HG03175 (cell line): ENCODE measurements at regions not wholly inside any gene's neighbourhood (a gene's known extent, or its start where the extent isn't known, plus 50 kb on each side); places are given as distances from the start of the nearest gene placed in this dataset.
A peak's percentile ranks its signal among the peaks of the same experiment; 100 is the strongest.
"Not testable (repeated sequence)": the region's sequence is repeated elsewhere in the genome, so short reads cannot be mapped to it uniquely, and the experiment has no call there.

Source experiments
- ATAC-seq: cut with Tn5 transposase; IDR thresholded peaks from one replicate; pipeline ENCODE4 v1.9.1; 2021; ENCODE audit warnings: mild to moderate bottlenecking, moderate library complexity; ENCODE audit not compliant: unreplicated experiment

- no peak for ATAC-seq
Observed at GRCh38 chr10:65367706-65368105, 1558.1 kb upstream of the LRRTM3 start.

GRCh38 chr10:65375528-65375927, 1550.3 kb upstream of the LRRTM3 start:
- ATAC-seq, result no peak

DNA sequence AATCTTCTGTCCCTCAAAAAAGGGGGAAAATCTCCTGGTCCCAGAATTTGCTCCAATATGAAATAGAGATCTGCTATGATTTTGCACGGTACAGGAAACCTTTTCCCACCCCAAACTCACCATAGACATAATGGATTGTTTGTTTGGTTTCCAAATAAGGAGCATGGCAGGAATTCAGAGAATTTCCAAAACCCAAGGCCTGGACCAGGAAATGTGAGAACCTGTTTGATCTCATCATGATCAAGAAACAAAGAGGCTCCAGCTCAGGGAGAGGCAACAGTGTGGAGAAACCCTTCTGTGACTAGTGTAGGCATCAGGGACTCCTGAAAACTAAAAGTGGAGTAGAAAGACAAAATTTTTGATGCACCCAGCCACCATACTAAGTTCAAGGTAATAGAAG, 1548.1 kb upstream of the LRRTM3 start:
- no peak for ATAC-seq

DNA sequence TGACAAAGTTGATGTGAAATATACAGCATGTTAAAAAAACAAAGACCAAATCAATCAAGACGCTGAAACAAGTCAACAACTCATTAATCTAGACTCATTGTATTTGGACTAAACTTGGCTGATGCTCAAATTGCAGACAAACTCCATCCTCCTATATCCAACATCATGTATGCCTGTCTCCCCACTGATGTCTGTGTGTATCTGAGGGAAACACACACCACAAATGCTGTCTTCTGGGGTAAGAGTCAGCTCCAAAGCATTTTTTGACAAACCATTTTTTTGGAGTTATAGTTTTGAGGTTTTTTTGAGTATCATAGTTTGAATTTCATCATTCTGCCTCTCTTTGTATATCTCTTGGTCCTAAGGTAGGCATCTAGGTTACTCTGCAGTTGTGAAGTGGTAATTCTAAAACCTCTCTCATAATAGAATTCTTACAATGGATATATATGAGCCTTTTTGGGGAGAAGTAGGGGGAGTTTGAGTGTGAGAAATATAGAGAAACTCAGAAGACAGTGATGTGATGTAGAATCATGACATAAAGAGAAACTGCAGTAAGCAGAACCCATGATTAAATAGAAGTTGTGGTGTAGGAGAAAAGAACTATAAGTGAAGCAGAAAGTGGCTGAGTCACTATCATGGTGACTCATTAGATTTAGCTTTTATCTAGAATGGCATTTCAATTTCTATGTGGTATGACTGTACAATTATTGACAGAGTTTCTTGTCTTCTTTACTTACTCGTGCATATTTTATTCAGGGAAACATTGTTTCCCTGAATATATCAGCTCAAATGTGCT, 1531.1 kb upstream of the LRRTM3 start:
- no peak for ATAC-seq

DNA sequence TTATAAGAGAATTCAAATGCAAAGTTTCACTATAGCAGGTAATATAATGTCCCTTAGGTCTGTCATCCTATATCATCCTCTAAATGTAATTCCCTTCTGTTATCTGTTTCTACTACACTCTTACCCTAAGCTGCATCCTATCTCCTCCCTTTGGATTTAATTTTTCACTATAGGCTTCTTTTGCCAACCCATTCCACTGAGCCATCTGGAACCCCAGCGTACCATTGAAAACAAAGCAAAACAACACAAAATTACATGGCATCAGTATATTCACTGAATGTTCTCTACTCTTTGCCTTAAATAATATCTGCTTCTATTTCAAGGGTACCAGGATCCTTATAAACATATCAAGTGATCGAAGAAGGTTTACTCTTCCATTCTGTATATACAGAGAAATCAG, 1530.2 kb upstream of the LRRTM3 start:
- ATAC-seq, result no peak

DNA sequence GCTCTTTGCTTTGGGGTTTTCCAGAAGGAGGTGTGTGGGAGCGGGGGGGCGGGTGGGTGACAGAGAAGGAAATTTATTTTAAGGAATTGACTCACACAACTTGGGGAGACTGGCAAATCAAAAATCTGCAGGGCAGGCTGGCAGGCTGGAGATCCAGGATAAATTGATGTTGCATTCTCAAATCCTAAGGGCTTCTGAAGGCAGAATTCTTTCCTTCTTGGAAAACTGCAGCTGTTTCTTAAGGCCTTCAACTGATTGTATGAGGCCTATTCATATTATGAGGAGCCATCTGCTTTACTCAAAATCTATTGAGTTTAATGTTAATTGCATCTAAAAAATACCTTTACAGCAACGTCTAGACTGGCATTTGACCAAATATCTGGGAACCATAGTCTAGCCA, 1528.8 kb upstream of the LRRTM3 start:
- no peak for ATAC-seq

DNA sequence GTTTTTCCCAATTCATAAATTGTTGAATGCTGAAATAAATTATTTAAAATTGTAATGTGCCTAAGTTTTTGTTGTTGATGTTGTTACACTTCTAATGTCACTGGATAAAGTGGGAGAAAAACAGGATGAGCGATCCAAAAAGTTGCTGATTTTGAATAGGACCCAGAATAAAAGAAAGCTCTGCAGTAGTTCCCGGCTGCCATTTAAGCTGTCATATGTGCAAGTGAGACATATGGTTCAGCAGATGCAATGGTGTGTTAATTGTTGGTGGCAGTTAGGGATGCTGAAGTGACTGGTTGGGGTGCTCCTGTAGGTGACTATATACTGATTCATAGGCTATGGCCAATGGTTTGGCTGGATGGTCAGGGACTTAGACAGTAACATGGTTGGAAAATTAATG, 1517.4 kb upstream of the LRRTM3 start:
- no peak for ATAC-seq

- no peak for ATAC-seq
Observed at GRCh38 chr10:65413001-65413400, 1512.8 kb upstream of the LRRTM3 start.

DNA sequence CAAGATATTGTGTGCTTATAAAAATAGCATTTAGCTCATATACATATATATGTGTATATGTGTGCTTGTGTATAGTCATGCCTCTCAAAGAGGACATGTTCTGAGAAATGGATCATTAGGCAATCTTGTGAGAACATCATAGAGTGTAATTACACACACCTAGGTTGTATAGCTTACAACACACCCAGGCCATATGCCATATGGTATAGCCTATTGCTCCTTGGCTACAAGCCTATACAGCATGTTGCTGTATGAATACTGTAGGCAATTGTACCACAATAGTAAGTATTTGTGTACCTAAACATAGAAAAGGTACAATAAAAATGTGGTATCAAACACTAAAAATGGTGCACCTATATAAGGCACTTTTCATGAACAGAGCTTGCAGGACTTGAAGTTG, 1510.5 kb upstream of the LRRTM3 start:
- no peak for ATAC-seq

DNA sequence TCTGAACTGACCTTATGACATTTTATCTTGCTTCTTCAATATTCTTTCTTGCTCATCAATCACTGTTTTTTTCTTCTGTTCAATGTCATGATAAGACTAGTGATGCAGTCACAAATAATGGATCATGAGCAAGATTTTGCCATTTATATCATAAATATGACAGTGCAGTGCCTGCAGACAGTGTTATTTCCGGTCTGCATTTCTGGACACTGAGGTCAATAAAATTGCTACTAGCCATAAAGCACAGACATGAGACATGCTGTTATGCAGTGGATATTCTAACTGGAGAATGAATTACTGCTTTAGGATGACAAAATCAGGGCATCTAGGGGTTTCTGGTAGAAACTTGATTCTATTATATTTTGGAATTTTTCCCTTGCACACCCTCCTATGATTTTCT, 1509.7 kb upstream of the LRRTM3 start:
- no peak for ATAC-seq

DNA sequence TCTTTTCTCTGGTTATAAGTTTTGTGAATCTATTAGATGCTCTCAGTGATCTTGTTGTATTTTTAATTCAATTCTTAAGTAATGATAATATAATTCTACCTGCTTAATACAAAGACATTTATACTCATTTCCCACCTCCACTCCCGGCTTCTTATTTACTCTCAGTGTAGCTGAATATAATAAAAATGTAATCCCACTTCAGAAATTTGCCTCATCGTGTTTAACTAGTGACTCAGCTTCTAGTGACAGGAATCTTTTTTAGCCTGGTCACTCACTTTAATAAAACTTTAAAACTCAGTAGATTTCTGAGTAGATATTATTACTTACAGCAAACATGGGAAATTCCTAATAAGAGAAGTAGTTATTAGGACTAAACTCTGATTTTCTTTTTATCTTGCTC, 1506.2 kb upstream of the LRRTM3 start:
- no peak for ATAC-seq

DNA sequence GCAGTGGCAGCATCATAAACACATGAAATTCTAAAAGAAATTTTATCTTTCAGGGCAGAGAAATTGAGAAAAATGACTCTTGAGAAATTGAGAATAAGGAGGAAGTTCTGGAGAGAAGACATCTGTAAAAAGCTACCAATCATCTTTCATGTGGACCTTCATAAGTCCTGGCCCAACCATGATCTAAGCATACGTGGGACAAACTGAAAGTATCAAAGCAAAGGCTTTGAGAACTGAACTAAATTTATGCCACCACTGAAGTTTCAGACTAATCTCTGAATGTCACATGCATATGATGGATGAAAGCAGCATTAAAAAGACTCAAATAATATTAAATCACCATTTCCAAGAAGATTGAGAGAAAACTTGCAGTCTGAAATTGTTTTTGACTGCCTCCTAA, 1502.8 kb upstream of the LRRTM3 start:
- no peak for ATAC-seq

DNA sequence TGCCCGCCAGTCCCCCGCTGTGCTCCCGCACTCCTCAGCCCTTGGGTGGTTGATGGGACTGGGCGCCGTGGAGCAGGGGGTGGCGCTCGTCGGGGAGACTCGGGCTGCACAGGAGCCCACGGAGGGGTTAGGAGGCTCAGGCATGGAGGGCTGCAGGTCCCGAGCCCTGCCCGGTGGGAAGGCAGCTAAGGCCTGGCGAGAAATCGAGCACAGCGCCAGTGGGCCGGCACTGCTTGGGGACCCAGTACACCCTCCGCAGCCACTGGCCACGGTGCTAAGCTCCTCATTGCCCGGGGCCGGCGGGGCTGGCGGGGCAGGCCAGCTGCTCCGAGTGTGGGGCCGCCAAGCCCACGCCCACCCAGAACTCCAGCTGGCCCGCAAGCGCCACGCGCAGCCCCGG, 1496.5 kb upstream of the LRRTM3 start:
- ATAC-seq, result not testable (repeated sequence)

DNA sequence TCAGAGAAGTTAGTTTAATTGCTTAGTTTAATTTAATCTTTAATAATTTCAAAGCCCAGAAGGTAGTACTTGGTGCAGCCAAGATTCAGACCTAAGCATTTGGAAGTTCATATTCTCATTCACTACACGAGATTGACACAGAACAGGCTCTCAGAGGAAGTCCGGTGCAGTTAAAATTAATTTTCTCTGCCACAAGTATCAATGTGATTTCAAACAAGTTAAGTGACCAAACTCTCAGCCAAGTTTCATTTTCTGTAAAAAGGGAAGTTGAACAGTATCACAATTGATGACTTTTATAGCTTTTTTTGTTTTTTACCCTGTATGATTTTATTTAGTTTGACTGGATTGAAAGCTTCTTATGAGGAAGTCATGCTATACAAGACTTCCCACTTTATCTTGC, 1494.9 kb upstream of the LRRTM3 start:
- ATAC-seq, result peak; percentile 71

DNA sequence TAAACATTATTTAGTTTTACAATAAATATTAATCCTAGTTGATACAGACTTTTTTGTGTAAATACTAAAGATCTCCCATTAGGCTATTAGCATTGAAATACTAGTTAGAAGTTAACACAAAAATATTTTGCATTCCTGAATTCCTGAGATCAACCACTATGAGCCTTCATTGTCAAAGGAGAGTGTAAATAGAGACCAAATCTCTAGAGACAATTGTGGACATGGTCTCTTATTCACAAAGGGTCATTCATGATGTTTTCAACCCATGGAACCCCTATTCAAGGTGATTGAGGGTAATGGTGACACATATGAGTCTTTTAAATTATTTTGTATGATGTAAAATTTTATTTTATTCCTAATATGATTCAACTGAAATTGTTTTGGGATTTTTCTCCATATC, 1454.8 kb upstream of the LRRTM3 start:
- no peak for ATAC-seq

- ATAC-seq, result no peak
Observed at GRCh38 chr10:65482848-65483247, 1443.0 kb upstream of the LRRTM3 start.

DNA sequence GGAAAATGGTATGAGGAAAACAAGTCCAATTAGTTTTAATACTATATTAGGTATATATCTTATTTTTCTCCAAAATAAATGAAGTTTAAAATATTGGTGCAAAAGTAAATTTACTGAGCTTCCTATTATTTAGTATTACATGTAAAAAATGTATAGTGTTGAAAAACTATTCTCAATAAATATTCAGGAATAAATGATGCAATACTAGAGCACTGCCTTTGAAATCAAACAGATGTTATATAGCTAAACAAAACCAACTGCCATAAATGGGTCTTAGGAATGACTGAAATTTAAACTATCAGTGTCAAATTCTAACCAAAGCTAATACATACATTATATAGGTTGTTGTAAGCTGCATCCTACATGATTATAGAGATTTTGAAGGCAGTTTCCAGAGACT, 1434.0 kb upstream of the LRRTM3 start:
- ATAC-seq, result no peak

DNA sequence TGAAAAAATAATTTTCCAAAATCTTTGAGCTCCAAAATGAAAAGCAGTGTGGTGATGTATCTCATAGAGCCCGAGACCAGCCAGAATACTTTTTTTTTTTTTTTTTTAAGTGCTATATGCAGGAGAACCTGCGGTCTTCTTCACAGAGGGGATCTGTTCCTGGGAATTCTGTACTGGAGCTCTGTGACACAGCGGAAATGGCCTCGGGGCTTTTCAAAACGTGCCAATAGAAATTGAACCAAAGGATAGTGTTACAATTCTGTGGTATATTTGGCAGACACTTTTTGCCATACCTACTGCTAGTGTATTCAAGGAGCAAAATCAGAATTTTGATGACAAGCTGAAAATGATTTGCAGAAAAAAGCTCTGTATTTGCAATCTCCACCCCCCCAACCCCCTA, 1429.3 kb upstream of the LRRTM3 start:
- ATAC-seq, result no peak

GRCh38 chr10:65497837-65498236, 1428.0 kb upstream of the LRRTM3 start:
- no peak for ATAC-seq

- no peak for ATAC-seq
Observed at GRCh38 chr10:65500716-65501115, 1425.1 kb upstream of the LRRTM3 start.

DNA sequence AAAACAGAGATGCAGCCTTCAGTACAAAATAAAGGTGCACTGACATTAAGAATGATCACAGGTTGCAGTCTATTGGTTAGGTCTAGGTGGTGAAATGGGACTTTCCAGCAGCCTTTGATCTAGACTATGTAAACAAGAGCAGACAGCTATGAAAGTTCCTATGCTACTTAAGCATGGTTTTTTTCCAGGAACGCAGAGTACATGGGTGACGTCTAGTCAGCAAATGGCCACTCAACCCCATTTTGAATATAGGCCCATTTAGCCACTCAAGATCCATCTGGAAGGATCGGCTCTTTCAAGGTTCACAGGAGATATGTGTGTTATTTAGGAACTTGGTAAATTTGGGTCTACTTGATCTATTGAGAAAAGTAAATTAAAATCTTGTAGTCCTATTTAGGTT, 1424.6 kb upstream of the LRRTM3 start:
- ATAC-seq, result no peak

DNA sequence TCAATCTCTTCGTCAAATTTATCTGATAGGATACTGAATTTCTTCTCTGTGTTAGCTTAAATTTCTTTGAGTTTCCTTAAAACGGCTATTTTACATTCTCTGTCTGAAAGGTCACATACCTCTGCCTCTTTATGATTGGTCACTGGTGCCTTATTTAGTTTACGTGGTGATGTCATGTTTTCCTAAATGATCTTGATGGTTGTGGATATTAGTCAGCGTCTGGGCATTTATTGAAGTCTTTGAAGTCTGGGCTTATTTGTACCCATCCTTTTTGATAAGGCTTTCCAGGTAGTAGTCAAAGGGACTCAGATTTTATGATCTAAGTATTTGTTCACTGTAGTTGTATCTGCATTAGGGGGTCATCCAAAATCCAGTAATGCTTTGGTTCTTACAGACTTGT, 1407.5 kb upstream of the LRRTM3 start:
- ATAC-seq, result no peak

- ATAC-seq, result no peak
Observed at GRCh38 chr10:65528986-65529385, 1396.8 kb upstream of the LRRTM3 start.
